Karpas-422 (cell line): ENCODE measurements at regions not wholly inside any gene's neighbourhood (a gene's known extent, or its start where the extent isn't known, plus 50 kb on each side); places are given as distances from the start of the nearest gene placed in this dataset.

Experiments
- DNase-seq: peaks from one replicate; pipeline ENCODE4 v3.0.0-alpha.2; 2015
- H2AFZ ChIP-seq: fragments of 200-600 bp; sonication (generic); 2 replicates; pipeline ENCODE4 v1.6.1; 2014; ENCODE audit warnings: antibody characterized with exemption, low read length, mixed read lengths
- H3K27ac ChIP-seq: fragments of 200-600 bp; sonication (generic); 2 replicates; pipeline ENCODE4 v1.5.1; 2014; ENCODE audit warnings: mild to moderate bottlenecking, low read length, moderate library complexity
- H3K27me3 ChIP-seq: fragments of 200-600 bp; sonication (generic); 2 replicates; pipeline ENCODE4 v1.6.1; 2014; ENCODE audit warnings: low read length, mixed read lengths
- H3K36me3 ChIP-seq: fragments of 200-600 bp; sonication (generic); 2 replicates; pipeline ENCODE4 v1.6.1; 2014; ENCODE audit warnings: low read length, mixed read lengths; ENCODE audit not compliant: insufficient read depth
- H3K4me1 ChIP-seq: fragments of 200-600 bp; sonication (generic); 2 replicates; pipeline ENCODE4 v1.6.1; 2014; ENCODE audit warnings: mild to moderate bottlenecking, low read length, mixed read lengths
- H3K4me2 ChIP-seq: fragments of 200-600 bp; sonication (generic); 2 replicates; pipeline ENCODE4 v1.6.1; 2014; ENCODE audit warnings: low read length, low read depth, mild to moderate bottlenecking; ENCODE audit not compliant: poor library complexity, severe bottlenecking
- H3K4me3 ChIP-seq: fragments of 200-600 bp; sonication (generic); 2 replicates; pipeline ENCODE4 v1.5.1; 2014; ENCODE audit warnings: mild to moderate bottlenecking, antibody characterized with exemption, low read length, mixed read lengths
- H3K79me2 ChIP-seq: fragments of 200-600 bp; sonication (generic); 2 replicates; pipeline ENCODE4 v1.6.1; 2014; ENCODE audit warnings: mild to moderate bottlenecking, low read length, mixed read lengths
- H3K9ac ChIP-seq: fragments of 200-600 bp; sonication (generic); 2 replicates; pipeline ENCODE4 v1.6.0; 2014; ENCODE audit warnings: low read length
- H3K9me2 ChIP-seq: fragments of 200-600 bp; sonication (generic), shearing (Covaris generic); replicated peaks from 2 replicates; pipeline ENCODE4 v1.6.0; 2014; ENCODE audit warnings: mild to moderate bottlenecking, low read length, moderate library complexity; ENCODE audit not compliant: insufficient read depth
- H3K9me3 ChIP-seq: fragments of 300-700, 200-600 bp; sonication (generic); 2 replicates; pipeline ENCODE4 v1.6.1; 2014; ENCODE audit warnings: low read length, mixed read lengths
- H4K20me1 ChIP-seq: fragments of 200-600 bp; sonication (generic); 2 replicates; pipeline ENCODE4 v1.6.1; 2014; ENCODE audit warnings: mild to moderate bottlenecking, antibody characterized with exemption, low read length, low read depth; ENCODE audit not compliant: insufficient read depth

DNA sequence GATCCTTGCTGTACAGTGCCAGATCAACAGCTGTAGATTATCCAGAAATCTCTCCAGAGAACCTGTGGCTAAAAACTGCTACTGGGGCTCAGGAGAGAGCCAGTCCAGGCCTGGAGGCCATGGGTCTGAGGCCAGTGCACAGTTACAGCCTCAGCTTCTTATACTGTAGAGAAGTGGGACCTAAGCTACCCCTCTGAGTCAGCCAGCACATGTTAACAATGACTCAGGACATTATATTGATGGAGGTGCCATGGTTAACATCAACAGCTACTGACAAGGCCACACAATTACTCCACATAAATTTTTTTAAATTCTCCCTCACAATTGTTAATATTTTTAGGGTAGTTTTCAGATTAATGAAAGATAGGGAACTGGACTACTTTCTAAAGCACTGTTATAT lies 138.5 kb downstream of the RBM26 start:
- Histone ChIP-seq H3K9me3 (no peaks in the 10 kb centered on the region), H3K9me2 (no peaks in the 10 kb centered on the region), H2AFZ (no peak overlapping the region), H3K9ac (no peak overlapping the region), H3K36me3 (no peaks in the 10 kb centered on the region), H3K79me2 (no peaks in the 10 kb centered on the region), H3K4me2 (no peak overlapping the region), H4K20me1 (no peaks in the 10 kb centered on the region), H3K4me1 (no peaks in the 10 kb centered on the region), H3K4me3 (no peak overlapping the region), H3K27ac (no peak overlapping the region), H3K27me3 (no peaks in the 10 kb centered on the region)
- no peak for DNase-seq

GRCh38 chr13:79258489-79258888 lies 147.6 kb downstream of the RBM26 start:
- Histone ChIP-seq H4K20me1 (no peaks in the 10 kb centered on the region), H3K4me3 (no peak overlapping the region), H3K36me3 (no peaks in the 10 kb centered on the region), H2AFZ (no peak overlapping the region), H3K9me3 (no peaks in the 10 kb centered on the region), H3K79me2 (no peaks in the 10 kb centered on the region), H3K27ac (no peak overlapping the region), H3K4me1 (no peaks in the 10 kb centered on the region), H3K27me3 (no peaks in the 10 kb centered on the region), H3K9me2 (no peaks in the 10 kb centered on the region), H3K9ac (no peak overlapping the region), H3K4me2 (no peak overlapping the region)
- no peak for DNase-seq

- no peak overlapping the region for H3K4me2 ChIP-seq
- H3K79me2 ChIP-seq, result no peaks in the 10 kb centered on the region
- no peaks in the 10 kb centered on the region for H3K4me1 ChIP-seq
- H3K27me3 ChIP-seq, result no peaks in the 10 kb centered on the region
- peak; percentile 57 for DNase-seq
- H3K27ac ChIP-seq, result no peak overlapping the region
- H3K4me3 ChIP-seq, result no peak overlapping the region
- H3K9me3 ChIP-seq, result no peaks in the 10 kb centered on the region
- no peaks in the 10 kb centered on the region for H3K9me2 ChIP-seq
- no peaks in the 10 kb centered on the region for H3K36me3 ChIP-seq
- no peak overlapping the region for H2AFZ ChIP-seq
- no peaks in the 10 kb centered on the region for H4K20me1 ChIP-seq
- H3K9ac ChIP-seq, result no peak overlapping the region
Measured at GRCh38 chr13:79246578-79246949, 159.5 kb downstream of the RBM26 start.

DNA sequence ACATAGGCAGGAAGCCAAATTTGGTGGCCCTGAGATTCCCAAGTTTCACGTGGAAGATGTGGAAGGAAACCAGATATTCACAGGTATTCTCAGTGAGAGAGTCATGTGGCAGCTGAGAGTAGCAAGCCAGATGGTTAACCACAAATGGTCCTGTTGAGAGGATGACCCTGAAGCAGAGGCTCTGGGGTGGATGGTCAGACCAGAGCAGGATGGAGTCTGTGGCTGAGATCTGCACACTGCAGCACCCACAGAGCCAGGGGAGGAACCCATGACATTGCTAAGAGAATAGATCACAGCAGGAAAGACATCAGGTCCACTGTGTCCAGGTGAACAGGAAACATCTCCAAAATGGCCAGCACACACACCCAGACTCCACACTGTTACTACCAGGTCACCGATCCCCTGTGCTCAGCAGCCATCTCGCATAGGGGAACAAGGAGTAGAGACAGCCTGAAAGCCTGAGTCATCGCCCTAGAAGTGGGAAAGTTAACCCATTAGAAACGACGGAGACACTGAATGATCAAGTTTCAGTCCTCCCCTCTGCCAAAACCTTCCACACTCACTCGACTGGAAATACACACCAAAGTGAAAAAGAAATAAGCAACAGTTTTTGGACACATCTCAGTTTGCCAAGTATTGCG lies 160.0 kb downstream of the RBM26 start:
- no peaks in the 10 kb centered on the region for H3K36me3 ChIP-seq
- no peak for DNase-seq
- no peaks in the 10 kb centered on the region for H4K20me1 ChIP-seq
- H3K9me2 ChIP-seq, result no peaks in the 10 kb centered on the region
- no peak overlapping the region for H3K9ac ChIP-seq
- H3K4me1 ChIP-seq, result no peaks in the 10 kb centered on the region
- H3K4me2 ChIP-seq, result no peak overlapping the region
- H3K79me2 ChIP-seq, result no peaks in the 10 kb centered on the region
- H2AFZ ChIP-seq, result no peak overlapping the region
- H3K4me3 ChIP-seq, result no peak overlapping the region
- no peak overlapping the region for H3K27ac ChIP-seq
- no peaks in the 10 kb centered on the region for H3K9me3 ChIP-seq
- no peaks in the 10 kb centered on the region for H3K27me3 ChIP-seq

DNA sequence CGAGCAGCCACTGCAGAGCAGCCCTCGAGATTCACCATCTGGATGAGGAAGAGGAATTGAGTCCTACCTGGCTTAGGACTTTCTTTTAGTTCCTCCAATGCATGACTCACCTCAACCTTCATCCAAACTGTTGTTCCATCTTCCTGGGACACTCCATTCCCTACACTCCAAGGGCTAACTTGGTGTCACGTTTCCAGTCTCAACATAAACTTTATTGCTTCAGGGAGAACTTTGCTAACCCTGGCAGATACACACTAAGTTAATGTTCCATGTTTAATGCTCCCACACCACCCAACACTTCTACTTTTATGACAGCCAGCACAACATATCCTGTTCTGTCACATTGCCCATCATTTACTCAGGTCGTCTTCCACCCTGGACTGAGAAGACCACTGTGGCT lies 164.4 kb downstream of the RBM26 start:
- H3K9ac ChIP-seq, result no peak overlapping the region
- H3K4me2 ChIP-seq, result no peak overlapping the region
- H3K27ac ChIP-seq, result no peak overlapping the region
- no peaks in the 10 kb centered on the region for H4K20me1 ChIP-seq
- no peaks in the 10 kb centered on the region for H3K9me3 ChIP-seq
- H2AFZ ChIP-seq, result no peak overlapping the region
- no peaks in the 10 kb centered on the region for H3K79me2 ChIP-seq
- no peaks in the 10 kb centered on the region for H3K36me3 ChIP-seq
- H3K9me2 ChIP-seq, result no peaks in the 10 kb centered on the region
- no peak for DNase-seq
- H3K4me3 ChIP-seq, result no peak overlapping the region
- H3K4me1 ChIP-seq, result no peaks in the 10 kb centered on the region
- no peaks in the 10 kb centered on the region for H3K27me3 ChIP-seq

DNA sequence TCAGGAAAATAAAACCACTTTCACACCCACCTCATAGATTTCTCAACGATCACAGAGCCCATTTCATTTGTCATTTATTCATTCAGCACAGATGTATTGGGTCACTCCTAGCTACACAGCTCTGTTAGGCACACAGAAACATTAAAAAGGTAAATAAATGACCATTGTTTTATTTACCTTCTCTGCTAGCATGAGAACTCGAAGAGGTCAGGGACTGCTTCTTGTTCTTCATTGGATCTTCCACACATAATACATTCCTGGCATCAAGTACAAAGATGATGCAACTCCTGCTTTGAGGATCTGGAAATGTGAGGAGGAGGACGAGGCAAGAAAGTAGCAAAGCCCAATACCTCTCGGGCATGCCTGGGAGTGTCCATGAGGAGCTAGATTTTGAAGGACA lies 168.1 kb downstream of the RBM26 start:
- no peak for DNase-seq
- H4K20me1 ChIP-seq, result no peaks in the 10 kb centered on the region
- no peaks in the 10 kb centered on the region for H3K79me2 ChIP-seq
- no peak overlapping the region for H2AFZ ChIP-seq
- no peaks in the 10 kb centered on the region for H3K4me1 ChIP-seq
- H3K27ac ChIP-seq, result no peak overlapping the region
- H3K9ac ChIP-seq, result no peak overlapping the region
- no peak overlapping the region for H3K4me2 ChIP-seq
- H3K4me3 ChIP-seq, result no peak overlapping the region
- H3K27me3 ChIP-seq, result no peaks in the 10 kb centered on the region
- H3K36me3 ChIP-seq, result no peaks in the 10 kb centered on the region
- H3K9me2 ChIP-seq, result no peaks in the 10 kb centered on the region
- no peaks in the 10 kb centered on the region for H3K9me3 ChIP-seq

DNA sequence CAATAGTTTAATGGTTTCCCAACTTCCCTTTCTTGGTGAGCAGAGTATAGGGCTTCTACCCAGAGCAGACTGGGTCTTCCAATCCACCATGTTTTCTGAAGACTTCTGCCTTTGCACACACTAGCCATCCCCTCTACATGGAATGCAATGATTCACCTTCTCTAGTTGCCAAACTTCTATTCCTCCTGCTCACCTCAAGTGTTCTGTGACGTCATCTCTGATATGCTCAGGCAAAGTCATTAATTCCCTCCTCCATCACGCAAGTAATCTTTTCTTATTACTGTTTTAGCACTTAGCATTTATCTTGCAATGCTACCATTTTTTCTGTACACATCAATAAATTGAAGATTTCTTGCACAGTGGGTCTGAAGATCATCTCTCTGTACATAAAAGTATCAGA lies 174.2 kb downstream of the RBM26 start:
- no peak overlapping the region for H3K4me3 ChIP-seq
- H3K4me1 ChIP-seq, result no peaks in the 10 kb centered on the region
- H2AFZ ChIP-seq, result no peak overlapping the region
- no peaks in the 10 kb centered on the region for H3K36me3 ChIP-seq
- DNase-seq, result no peak
- no peaks in the 10 kb centered on the region for H4K20me1 ChIP-seq
- H3K9me3 ChIP-seq, result no peaks in the 10 kb centered on the region
- no peak overlapping the region for H3K9ac ChIP-seq
- no peak overlapping the region for H3K4me2 ChIP-seq
- H3K27me3 ChIP-seq, result no peaks in the 10 kb centered on the region
- H3K79me2 ChIP-seq, result no peaks in the 10 kb centered on the region
- no peaks in the 10 kb centered on the region for H3K9me2 ChIP-seq
- H3K27ac ChIP-seq, result no peak overlapping the region

DNA sequence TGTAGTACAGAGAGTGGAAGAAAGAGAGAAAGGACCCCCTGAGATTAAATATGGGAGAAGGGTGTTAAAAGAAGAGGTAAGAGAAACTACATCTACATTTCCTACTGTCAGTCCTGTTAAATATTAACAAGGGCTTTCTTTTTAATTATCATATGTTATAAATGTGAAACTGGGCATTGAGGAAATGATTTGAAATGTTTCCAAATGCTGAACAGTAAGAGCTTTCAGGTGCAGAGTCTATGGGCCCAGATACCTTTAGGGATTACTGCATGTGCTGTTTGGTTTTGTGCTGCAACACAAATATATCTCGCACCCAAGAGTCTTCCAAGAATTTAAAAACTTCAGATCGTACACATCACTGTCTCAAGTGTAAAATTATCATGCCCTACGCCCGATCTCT lies 176.3 kb downstream of the RBM26 start:
- Histone ChIP-seq H3K79me2 (no peaks in the 10 kb centered on the region), H3K27me3 (no peaks in the 10 kb centered on the region), H3K4me3 (no peak overlapping the region), H3K27ac (no peak overlapping the region), H3K36me3 (no peaks in the 10 kb centered on the region), H3K9me3 (no peaks in the 10 kb centered on the region), H4K20me1 (no peaks in the 10 kb centered on the region), H3K4me2 (no peak overlapping the region), H3K9me2 (no peaks in the 10 kb centered on the region), H3K9ac (no peak overlapping the region), H2AFZ (no peak overlapping the region), H3K4me1 (no peaks in the 10 kb centered on the region)
- DNase-seq, result no peak

DNA sequence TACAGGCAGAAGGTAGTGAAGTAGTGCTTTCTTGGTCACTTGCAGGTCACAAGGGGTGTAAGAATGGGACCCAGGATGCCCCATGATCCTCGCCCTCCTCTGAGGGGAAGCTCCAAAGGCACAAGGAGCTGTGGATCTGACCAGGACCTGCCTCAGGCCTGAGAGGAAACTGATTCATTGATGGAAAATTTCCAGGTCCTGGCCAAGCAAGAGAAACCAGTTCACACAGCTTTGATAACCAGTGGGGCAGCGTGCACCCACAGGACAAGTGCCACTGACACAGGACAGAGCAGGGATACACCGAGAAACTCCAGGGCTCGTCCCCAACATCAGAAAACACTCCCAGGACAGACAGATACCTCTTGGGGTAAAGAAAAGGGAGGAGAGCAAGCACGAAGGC lies 177.1 kb downstream of the RBM26 start:
- Histone ChIP-seq H3K4me2 (no peak overlapping the region), H2AFZ (no peak overlapping the region), H4K20me1 (no peaks in the 10 kb centered on the region), H3K9me3 (no peaks in the 10 kb centered on the region), H3K9ac (no peak overlapping the region), H3K9me2 (no peaks in the 10 kb centered on the region), H3K27me3 (no peaks in the 10 kb centered on the region), H3K4me1 (no peaks in the 10 kb centered on the region), H3K4me3 (no peak overlapping the region), H3K79me2 (no peaks in the 10 kb centered on the region), H3K36me3 (no peaks in the 10 kb centered on the region), H3K27ac (no peak overlapping the region)
- DNase-seq, result no peak
